GM18517 (cell line): ENCODE measurements at regions not wholly inside any gene's neighbourhood (a gene's known extent, or its start where the extent isn't known, plus 50 kb on each side); places are given as distances from the start of the nearest gene placed in this dataset.
"Not testable (repeated sequence)": the region's sequence is repeated elsewhere in the genome, so short reads cannot be mapped to it uniquely, and the experiment has no call there.

ENCODE experiments used
- ATAC-seq: cut with Tn5 transposase; IDR thresholded peaks from one replicate; pipeline ENCODE4 v1.9.1; 2021; ENCODE audit warnings: mild to moderate bottlenecking, moderate library complexity; ENCODE audit not compliant: unreplicated experiment

GRCh38 chr2:133970641-133971040 is 283.2 kb upstream of the MGAT5 start:
- ATAC-seq: no peak

- ATAC-seq: no peak
These were observed 281.6 kb upstream of the MGAT5 start for GRCh38 chr2:133972297-133972696.

GRCh38 chr2:133972786-133973185 is 281.1 kb upstream of the MGAT5 start:
- no peak for ATAC-seq

- ATAC-seq: no peak
These were observed 279.5 kb upstream of the MGAT5 start for GRCh38 chr2:133974353-133974752.

GRCh38 chr2:133975135-133975534 is 278.7 kb upstream of the MGAT5 start:
- no peak for ATAC-seq

- ATAC-seq: no peak
These were observed 278.0 kb upstream of the MGAT5 start for GRCh38 chr2:133975676-133976428.

- no peak for ATAC-seq
These were observed 277.2 kb upstream of the MGAT5 start for GRCh38 chr2:133976659-133977058.

- no peak for ATAC-seq
These were observed 276.5 kb upstream of the MGAT5 start for GRCh38 chr2:133977405-133977804.

- ATAC-seq: no peak
These were observed 271.6 kb upstream of the MGAT5 start for GRCh38 chr2:133982256-133982655.

- no peak for ATAC-seq
These were observed 268.3 kb upstream of the MGAT5 start for GRCh38 chr2:133985563-133985962.

GRCh38 chr2:133986081-133986837 is 267.6 kb upstream of the MGAT5 start:
- no peak for ATAC-seq

- no peak for ATAC-seq
These were observed 266.7 kb upstream of the MGAT5 start for GRCh38 chr2:133986881-133987795.

- no peak for ATAC-seq
These were observed 265.5 kb upstream of the MGAT5 start for GRCh38 chr2:133988316-133988891.

- ATAC-seq: no peak
These were observed 262.2 kb upstream of the MGAT5 start for GRCh38 chr2:133991606-133992168.

- ATAC-seq: no peak
These were observed 261.4 kb upstream of the MGAT5 start for GRCh38 chr2:133992454-133992853.

GRCh38 chr2:133993160-133993559 is 260.7 kb upstream of the MGAT5 start:
- ATAC-seq: no peak

- ATAC-seq: not testable (repeated sequence)
These were observed 255.1 kb upstream of the MGAT5 start for GRCh38 chr2:133998726-133999125.

GRCh38 chr2:134002391-134002790 is 251.5 kb upstream of the MGAT5 start:
- no peak for ATAC-seq

GRCh38 chr2:134002921-134003320 is 251.0 kb upstream of the MGAT5 start:
- ATAC-seq: no peak

GRCh38 chr2:134004467-134004866 is 249.4 kb upstream of the MGAT5 start:
- no peak for ATAC-seq

- no peak for ATAC-seq
These were observed 245.0 kb upstream of the MGAT5 start for GRCh38 chr2:134008837-134009236.
